GM10266 (cell line): ENCODE measurements at regions not wholly inside any gene's neighbourhood (a gene's known extent, or its start where the extent isn't known, plus 50 kb on each side); places are given as distances from the start of the nearest gene placed in this dataset.

ENCODE experiments used
- DNase-seq: peaks from one replicate; pipeline ENCODE4 v3.0.0; 2012; ENCODE audit errors: extremely low spot score
- CTCF ChIP-seq: IDR thresholded peaks from 2 replicates; pipeline ENCODE4 v1.5.1; 2012; ENCODE audit warnings: mild to moderate bottlenecking, low read depth; ENCODE audit not compliant: control insufficient read depth, insufficient read depth; ENCODE audit errors: missing control alignments

- no peak for TF ChIP-seq CTCF
- no peak for DNase-seq
Observed at GRCh38 chr17:14641117-14641516, 340.2 kb downstream of the HS3ST3B1 start.

DNA sequence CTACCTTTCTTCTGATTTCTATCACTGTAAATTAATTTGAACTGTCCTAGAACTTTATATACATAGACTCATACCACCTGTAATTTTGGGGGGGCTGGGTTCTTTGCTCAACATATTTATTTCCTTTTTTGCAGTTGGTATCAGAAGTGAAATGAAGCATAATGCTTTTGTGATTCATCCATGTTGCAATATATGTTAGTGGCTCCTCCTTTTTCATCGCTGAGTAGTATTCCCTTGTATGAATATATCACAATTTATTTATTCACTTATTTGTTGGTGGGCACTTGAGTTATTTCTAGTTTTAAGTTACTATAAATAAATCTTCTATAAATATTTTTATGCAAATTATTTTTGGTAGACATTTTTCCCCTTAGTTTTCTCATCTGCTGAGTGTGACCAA is 336.4 kb downstream of the HS3ST3B1 start:
- DNase-seq = no peak
- no peak for TF ChIP-seq CTCF

DNA sequence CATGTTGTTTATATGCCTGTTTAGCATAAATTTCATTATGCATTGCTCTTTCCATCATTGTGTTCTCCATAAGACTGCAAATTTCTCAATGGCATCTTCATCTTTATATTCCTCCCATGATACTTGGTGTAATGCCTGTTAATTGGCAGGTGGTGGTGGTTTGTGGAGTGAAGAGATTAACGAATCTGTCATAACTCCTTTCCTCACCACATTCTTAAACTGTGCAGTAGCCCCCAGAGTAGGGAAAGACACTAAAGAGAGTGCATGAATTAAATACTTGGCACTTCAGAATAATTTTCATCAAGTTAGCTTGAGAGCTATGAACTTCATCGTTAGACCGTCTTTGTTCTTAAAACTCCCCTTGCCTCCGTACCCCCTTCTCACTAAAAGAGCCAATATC is 329.7 kb downstream of the HS3ST3B1 start:
- no peak for DNase-seq
- TF ChIP-seq CTCF = no peak

- no peak for DNase-seq
- TF ChIP-seq CTCF = no peak
Observed at GRCh38 chr17:14630046-14630445, 329.2 kb downstream of the HS3ST3B1 start.

DNA sequence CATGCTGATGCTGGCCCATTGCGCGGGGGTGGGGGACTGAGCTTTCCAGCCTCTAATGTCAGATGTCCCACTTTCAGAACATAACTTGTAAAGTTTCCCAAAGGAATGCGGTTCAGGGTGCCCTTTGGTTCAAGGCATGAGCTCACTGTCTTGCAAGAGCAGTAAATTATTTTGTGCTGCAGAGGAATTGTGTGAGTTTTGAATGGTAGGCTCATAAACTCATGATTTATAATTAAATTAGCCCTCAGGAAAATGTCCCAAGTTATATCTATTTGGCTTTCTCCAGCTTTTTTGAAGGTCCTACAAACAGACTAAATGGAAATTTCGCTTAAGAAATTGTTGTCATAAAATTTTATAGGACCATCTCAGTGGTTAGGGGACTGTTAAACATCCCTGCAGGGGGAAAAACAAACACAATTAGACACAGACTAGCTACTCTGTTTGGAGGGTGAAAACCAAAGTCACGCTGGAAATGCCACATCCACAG is 321.8 kb downstream of the HS3ST3B1 start:
- DNase-seq = no peak

DNA sequence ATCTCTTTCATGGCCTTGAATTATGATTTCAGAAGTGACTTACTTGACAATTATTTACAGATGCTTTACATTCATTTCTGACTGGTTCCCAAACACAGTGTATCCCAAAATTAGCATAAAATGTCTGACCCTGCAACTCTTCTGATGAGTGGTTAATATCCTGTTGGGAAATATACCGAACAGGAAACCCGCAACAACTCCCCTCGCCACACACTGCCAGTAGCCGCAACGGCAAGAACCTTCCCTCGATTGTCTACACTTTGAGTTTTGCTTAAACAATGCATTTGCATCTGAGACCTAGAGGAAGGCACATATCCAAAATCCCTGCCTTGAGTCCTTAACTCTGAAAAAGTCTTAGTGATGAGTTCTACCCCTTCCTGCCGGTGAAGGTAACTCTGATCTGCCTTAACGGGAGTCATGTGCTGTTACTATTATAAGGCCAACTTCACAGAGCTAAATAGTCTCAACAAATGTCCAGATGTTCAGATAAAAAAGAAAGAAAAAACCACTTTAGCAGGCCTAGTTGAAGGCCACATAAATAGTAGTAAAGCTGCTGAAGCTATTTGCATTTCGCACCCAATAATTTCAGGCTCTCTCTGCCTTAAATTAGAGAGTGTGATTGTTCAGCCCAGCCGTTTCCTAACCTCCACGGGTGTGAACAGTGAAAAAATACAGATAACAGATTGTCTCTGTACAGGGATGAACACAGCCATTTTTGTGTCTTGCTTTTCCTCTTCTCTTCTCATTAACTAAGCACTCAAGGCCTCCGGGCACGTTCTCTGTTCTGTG is 321.1 kb downstream of the HS3ST3B1 start:
- no peak for TF ChIP-seq CTCF
- DNase-seq = no peak

More for the DNA sequence above, 321.8 kb downstream of the HS3ST3B1 start:
- TF ChIP-seq CTCF = no peak

DNA sequence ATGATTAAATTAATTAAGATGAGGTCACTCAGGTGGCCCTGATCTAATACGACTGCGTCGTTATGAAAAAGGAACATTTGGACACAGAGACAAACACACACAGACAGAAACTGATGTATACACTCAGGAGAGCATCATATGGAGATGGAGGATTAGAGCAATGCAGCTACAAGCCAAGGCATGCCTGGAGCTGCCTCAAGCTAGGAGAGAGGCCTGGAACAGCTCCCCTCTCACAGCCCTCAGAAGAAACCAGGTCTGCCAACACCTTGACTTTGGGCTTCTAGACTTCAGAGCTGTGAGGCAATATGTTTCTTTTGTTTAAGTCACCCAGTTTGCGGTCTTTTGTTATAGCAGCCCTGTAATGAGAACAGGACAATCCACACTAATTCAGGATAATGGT is 318.9 kb downstream of the HS3ST3B1 start:
- no peak for TF ChIP-seq CTCF
- no peak for DNase-seq
